ENCODE measurements at regions not wholly inside any gene's neighbourhood (a gene's known extent, or its start where the extent isn't known, plus 50 kb on each side); places are given as distances from the start of the nearest gene placed in this dataset.
A peak's percentile ranks its signal among the peaks of the same experiment; 100 is the strongest.
"Not testable (repeated sequence)": the region's sequence is repeated elsewhere in the genome, so short reads cannot be mapped to it uniquely, and the experiment has no call there.

DNA sequence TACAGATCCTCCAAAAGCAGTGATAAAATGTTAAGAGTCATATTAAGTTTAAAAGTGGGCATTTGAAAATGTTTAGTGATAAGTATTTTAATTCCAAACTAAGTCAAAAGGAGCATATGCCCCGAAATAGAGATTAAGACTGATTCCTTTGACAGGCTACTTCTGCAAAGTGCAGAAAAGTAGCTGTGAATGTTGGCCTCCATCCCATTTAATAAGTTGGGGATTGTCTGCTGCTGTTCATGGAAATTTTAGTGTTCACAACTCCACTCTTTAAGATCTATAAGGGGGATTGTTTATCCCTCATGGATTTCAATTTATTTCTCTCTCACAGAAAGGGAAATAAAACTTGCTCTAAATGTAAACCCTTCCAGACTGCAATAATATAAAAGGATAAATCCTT lies 278.3 kb downstream of the KCTD12 start:
- DNase-seq: no peak

DNA sequence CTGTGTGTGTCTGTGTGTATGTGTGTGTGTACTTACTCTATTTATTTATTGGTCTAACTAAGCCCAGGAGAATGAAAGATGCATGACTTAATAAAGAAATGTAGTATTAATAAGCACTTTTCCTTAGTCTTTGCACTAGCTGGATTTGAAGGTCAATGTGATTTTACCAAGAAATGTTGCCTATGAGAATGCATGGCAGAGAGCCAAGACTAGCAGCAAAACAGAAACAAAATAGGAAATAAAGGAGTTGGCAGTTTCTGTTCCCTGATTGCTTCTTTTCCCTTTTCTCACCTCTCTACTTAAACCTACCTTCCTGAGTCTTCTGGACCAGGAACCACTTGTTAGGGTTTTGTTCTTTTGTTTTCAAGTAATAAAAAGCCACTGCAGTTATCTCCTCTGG lies 286.1 kb downstream of the KCTD12 start:
- no peak for DNase-seq

GRCh38 chr13:76597868-76598267 lies 288.3 kb downstream of the KCTD12 start:
- no peak for DNase-seq

DNA sequence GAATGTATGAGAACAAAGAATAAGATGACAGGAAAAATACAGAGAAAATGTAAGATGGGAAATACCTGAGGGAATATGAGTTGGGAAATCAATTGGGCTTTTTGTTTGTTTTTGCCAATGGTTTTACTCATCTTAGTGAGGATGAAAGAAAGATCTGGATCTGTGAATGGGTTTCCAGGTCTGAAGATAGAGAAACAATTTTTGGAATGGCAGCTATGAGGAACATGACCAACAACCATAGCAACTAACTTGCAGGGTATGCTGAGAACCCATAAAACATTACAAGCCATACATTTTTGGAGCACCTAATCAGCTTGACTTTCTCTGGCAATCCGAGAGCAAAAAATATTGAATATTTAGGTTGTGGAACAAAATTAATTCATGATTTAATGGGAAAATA lies 290.0 kb downstream of the KCTD12 start:
- no peak for DNase-seq

GRCh38 chr13:76594435-76594834 lies 291.8 kb downstream of the KCTD12 start:
- DNase-seq: no peak

DNA sequence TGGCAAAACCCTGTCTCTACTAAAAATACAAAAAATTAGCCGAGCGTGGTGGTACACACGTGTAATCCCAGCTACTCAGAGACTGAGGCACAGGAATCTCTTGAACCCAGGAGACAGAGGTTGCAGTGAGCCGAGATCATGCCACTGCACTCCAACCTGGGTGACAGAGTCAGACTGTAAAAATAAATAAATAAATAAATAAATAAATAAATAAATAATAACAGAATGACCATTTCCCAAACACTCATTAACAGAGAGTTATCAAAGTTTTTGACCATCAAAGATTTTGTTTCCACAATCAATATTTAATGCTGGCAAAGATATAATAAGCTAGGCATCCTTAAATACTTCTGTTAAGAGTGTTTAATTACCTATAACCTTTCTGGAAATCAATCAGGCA lies 299.4 kb downstream of the KCTD12 start:
- DNase-seq: no peak

GRCh38 chr13:76579701-76580100 lies 306.5 kb downstream of the KCTD12 start:
- no peak for DNase-seq

GRCh38 chr13:76575634-76576033 lies 310.6 kb downstream of the KCTD12 start:
- DNase-seq: not testable (repeated sequence)

GRCh38 chr13:76570510-76570971 lies 315.7 kb downstream of the KCTD12 start:
- peak in 1 of 2 donors; percentile 18 for DNase-seq

GRCh38 chr13:76556627-76557026 lies 329.6 kb downstream of the KCTD12 start:
- DNase-seq: no peak

DNA sequence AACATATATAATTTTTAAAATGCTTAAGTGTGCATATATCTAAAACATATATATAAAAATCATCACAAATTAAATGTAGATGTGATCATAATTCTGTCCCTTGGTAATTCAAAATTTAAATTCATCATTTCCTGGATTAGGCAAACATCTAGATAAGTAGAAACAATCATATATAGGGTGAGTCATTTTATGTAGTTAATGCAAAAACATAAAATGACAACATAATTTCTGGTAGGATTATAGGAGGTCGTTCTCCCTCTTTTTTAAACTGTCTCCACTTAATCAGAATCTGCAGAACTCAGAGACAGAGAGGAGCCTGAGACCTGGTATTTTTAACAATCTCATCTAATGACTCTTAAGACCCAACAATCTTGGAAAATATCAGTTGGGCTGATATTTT lies 333.4 kb downstream of the KCTD12 start:
- DNase-seq: no peak

GRCh38 chr13:76552041-76552772 lies 334.0 kb downstream of the KCTD12 start:
- DNase-seq: no peak

- DNase-seq: no peak
Measured at GRCh38 chr13:76542176-76542575, 344.0 kb downstream of the KCTD12 start.

GRCh38 chr13:76538004-76538403 lies 348.2 kb downstream of the KCTD12 start:
- DNase-seq: no peak

GRCh38 chr13:76533251-76533650 lies 353.0 kb downstream of the KCTD12 start:
- DNase-seq: no peak

DNA sequence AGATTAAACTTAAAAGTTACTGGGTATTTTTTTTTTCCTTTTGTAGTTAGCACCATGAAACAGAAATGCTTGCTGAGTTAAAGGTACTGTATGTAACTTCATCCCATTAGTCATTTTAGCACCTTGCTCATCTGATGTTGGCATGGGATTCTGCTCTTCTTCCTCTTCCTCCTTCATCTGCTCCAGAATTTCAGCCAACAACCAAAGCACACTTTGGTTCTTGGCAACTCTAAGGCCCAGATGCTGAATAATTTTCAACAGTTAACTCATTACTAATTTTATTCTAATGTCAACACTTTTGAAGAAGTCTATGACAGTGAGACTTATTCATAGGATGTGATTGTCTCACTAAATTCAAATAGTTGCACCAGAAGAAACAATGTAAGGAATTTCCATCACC lies 359.2 kb downstream of the KCTD12 start:
- DNase-seq: no peak

- no peak for DNase-seq
Measured at GRCh38 chr13:76523740-76524340, 362.4 kb downstream of the KCTD12 start.

DNA sequence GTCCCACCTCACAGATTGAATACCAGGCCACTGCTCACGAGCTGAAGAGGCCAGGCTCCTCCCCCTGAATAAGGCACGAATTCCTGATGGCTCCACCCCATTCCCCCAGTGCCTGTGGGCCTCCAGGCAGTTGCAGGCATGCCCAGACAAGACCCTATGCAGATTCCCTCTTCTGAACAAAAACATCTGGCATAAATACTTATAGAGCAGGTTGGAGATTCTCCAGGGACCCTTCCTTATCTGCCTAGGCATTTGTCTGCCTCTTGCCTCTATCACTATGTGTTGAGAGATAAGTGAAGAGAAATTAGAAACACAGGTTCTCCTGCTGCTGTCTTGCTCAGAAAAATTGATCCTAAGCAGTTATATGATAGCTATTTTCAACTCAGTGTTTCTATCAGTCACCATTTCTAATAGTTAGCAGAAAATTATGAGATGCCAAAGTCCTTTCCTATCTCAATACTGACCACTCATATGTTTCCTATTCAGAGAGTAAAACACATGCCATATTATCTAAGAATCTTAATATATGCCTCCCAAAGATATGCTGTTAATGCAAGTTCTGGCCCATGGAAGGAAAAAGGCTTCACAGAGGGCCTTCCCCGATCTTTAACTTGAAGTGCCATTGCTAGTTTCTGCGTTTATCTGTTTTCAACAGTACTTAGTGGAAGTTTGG lies 364.0 kb downstream of the KCTD12 start:
- no peak for DNase-seq

GRCh38 chr13:76519685-76520084 lies 366.5 kb downstream of the KCTD12 start:
- DNase-seq: no peak

- no peak for DNase-seq
Measured at GRCh38 chr13:76516586-76516985, 369.6 kb downstream of the KCTD12 start.

DNA sequence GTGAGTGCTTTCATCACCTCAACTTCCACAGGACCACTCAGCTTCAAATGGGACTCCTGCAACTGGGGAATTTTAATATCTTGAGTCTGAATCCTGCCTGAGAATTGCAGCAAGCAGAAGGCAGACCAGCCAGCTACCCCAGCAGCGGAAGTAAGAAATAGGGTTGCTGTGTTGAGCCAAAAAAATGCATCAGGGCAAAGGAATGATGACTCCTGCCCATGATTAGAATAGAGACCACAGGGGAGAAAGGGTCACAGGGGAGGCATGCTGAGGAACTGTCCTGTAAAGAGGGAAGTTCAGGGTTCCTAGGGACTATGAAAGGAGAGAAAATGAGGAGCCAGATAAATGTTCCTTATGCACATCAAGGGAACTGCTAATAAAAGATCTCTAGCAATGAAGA lies 370.2 kb downstream of the KCTD12 start:
- DNase-seq: no peak

GRCh38 chr13:76512721-76513145 lies 373.5 kb downstream of the KCTD12 start:
- no peak for DNase-seq

GRCh38 chr13:76505437-76505836 lies 380.8 kb downstream of the KCTD12 start:
- DNase-seq: no peak

- DNase-seq: no peak
Measured at GRCh38 chr13:76503766-76504165, 382.4 kb downstream of the KCTD12 start.
